IPS-NIHi7 (cell line): ENCODE measurements at regions not wholly inside any gene's neighbourhood (a gene's known extent, or its start where the extent isn't known, plus 50 kb on each side); places are given as distances from the start of the nearest gene placed in this dataset.

ENCODE experiments used
- DNase-seq: peaks from one replicate; pipeline ENCODE4 v3.0.0; 2012; ENCODE audit warnings: mixed read lengths; ENCODE audit errors: extremely low spot score

DNA sequence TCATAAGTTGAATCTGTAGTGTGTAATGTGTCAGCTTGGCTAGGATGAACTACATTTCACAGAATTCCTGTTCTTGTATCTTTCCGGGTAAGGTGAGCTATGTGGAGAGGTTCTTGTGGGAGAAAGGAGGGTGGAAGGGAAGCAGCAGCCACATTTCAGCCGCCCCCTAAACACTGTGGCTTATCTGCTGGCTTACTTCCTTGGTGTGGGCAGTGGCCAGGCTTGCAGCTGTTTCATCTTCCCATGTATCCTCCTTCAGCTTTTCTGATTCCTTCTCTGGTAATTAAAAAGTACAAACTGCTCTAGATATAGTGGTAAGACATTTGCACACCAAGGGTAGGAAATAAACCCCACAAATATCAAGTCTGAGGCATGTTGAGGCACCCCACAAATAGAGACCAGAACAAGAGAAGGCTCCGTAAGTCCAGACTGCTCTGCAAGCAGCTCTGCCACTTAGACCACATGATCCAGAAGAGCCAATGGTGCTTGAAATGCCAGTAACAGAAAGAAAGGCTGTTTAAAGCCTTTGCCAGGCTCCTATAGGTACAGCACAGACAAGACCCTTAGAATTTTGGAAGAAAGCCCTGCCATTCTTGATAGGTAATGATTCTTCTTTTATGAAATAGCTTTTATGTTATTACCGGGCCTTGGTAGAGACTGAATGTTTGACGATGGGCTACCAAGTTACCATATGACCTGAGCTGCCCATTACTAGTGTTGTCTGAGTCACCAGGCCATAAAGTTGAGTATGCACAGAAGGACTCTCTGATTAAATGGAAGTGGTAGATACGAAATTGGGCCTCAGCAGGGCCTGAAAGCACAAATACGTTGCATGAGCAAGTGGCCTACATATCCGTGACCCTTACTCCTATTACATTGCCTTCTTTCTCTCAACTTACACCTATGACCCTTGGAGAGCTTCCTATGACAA is 215.0 kb upstream of the SGK1 start:
- DNase-seq, result no peak

DNA sequence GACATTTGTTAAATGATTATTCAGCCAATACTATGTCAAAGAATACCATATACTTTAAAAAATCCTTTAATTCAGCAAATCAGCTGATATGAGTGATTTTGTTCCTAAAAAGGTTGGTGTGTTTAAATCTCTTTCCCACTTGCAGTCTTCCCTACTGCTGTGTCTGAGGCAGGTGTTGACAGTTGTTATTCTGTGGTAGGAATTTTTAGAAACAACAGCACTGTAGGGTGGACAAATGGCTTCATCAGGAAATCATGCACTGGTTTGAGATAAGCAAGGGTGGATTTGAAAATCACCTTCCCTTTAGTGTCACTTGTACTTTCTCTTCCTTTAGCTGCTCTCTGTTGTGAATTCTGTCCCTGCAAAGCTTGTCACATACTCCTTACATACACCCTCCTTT is 213.7 kb upstream of the SGK1 start:
- DNase-seq, result no peak

DNA sequence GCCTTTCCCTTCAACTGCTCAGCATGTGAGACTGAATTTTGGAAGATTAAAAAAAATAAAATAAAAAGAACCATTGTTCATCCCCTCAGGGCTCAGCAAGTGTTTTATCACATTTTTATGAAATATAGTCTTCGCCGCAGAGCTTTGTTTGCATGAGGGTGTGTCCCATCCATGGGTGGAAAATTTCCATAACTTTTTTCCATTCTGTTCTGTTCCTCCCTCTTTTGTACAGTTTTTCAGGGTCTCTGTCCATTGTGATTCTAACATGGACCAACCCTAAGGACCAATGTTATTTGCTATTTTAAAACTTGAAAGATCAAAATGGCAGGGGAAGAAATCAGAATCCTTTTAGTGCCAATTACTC is 213.3 kb upstream of the SGK1 start:
- DNase-seq, result no peak

DNA sequence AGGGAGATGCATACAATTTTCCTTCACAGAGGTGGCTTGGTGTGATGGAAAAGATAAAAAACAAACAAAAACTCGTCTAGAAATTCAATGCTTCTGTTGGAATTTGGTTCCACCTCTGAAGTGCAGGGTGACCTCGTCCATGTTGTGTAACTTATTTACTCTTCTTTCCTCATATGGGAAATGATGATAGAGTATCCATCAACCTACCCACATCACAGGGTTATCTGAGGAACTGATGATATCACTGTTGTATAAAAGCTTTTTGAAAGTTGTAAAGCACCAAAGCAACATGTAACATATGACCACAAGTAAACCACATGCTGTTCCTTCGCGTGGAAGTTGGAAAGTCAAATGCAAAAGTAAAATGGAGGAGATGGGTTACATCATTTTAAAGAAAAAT is 212.0 kb upstream of the SGK1 start:
- no peak for DNase-seq

DNA sequence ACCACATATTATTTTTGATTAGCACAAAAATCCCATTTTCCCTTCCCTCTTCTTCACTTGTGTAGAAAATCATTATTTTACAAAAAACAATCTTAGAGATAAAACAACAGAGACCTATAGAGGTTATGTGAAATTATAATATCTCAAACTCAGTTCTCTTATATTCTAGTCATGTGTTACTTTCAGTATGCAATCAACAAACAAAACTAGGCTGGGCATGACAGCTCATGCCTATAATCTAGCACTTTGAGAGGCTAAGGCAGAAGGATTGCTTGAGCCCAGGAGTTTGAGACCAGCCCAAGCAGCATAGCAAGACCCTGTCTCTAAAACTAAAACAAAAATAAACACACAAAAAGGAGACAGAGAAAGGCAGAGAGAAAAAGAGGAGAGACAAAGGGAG is 211.4 kb upstream of the SGK1 start:
- DNase-seq, result no peak

DNA sequence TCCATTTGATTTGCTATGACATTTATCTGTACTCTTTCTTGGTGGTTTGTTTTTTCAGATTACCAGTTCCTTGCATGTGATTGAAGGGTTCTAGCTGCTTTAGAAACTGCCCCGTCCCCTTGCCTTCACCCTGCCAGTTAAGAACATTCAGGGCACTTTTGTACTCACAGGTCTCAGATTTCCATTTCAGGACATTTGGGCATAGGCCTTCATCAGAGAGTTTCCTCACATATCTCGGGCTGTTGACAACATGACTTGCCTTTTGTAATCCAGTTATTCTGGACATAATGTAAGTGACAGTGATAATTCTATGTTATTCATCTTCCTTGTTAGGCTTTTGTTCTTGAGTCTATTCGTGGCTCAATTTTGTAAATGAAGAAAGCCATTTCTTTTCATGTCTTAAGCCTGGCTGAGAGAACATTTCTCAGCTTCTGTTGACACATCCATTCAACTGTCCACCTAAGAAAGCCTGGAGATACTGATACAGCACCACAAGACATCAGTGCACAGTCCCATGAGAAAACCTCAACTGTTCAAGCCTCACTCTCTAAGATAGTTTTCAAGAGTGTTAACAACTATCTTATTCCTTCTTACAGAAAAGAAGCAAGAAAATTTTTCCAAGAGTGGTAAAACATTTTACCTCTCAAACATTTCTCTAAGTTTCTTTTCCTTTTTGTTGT is 209.3 kb upstream of the SGK1 start:
- DNase-seq, result no peak

DNA sequence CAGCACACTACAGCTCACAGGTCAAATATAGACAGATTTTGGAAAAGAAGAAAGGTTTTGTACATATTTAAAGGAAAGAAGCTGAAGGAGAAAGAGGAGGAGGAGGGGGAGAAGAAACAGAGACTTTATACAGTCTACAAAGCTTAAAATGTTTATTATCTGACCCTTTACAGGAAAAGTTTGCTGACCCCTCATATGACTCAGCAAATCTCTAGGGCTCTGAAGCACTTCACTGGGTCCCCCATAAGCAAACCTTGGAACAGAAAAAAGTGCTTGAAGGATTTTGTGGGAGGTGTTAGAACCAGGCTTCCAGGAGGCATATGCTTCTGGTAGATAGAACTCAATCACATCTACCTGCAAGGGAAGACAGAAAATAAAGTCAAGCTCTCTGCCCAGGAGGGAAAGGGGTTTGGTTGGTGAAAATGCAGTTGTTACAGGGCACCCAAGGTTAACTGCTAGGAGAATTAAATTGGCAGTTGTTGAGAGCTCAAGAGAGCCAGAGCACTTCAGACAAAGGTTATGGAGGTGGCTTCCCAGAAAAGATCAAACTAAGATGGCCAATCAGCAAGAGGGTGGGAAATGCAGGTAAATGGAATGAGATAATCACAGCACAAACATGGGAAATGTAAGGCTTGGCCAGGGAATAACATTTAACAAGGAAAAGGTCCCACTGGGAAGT is 207.4 kb upstream of the SGK1 start:
- no peak for DNase-seq

DNA sequence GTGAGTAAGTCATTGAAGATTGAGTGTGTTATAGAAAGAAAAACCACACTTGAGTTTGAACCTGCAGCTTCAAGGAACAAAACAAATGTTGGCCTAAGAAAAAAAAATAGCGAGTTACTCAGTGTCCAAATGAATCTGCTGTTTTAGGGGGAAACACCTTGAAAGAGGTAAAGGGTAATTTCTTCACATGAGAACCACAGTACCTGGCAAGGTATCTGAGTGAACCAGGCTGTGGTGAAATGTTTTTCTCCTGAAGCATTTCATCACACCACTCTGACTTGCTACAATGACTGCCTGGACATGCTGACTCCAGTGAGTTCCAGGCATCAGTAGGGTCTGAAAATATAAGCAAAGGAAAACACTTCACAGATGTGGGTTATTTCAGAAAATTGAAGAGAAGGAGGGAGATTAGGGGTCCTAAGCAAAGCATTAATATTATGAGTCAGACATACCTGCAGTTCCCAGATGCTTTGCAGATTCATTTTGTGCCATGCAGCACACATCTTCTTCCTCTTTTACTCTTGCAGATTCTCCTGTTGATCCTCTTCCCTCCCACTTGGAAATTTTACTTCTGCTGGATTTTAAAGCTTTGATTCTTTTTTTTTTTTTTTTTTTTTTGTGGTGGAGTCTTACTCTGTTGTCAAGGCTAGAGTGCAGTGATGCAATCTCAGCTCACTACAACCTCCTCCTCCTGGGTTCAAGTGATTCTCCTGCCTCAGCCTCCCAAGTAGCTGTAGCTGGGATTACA is 206.2 kb upstream of the SGK1 start:
- DNase-seq, result no peak

DNA sequence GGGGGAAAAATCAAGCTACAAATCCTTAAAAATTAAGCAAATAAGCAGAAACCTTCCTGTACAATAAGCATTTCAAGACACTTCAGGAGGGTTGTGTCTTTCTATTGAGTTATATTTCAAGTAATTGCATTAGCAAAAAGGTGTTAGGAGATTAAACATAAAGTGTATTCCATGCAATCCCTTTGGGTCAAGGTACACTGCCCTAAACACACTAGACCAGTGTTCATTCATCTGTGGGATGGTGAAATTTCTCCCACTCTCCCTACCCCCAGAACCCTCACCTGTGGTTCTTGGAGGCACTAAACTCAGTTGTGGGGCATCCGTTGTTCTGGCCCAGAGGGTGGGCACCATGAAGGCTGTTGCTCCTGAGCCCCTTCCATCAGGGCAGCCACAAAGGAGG is 205.1 kb upstream of the SGK1 start:
- no peak for DNase-seq

DNA sequence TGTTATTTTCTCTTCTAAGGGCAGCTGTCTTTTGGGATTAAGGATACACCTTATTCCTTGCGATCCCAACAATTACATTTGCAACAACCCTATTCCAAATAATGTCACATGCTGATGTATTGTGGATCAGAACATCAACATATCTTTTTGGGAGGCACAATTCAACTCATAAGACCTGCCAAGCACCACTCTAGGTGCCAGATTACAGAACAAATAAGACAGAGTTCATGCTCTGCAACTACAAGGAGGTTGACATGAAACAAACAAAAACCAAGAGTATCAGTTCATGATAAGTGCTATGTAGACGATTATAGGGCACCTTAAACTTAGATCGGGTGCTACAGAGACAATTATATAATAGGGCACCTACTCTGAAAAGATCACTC is 203.2 kb upstream of the SGK1 start:
- no peak for DNase-seq

DNA sequence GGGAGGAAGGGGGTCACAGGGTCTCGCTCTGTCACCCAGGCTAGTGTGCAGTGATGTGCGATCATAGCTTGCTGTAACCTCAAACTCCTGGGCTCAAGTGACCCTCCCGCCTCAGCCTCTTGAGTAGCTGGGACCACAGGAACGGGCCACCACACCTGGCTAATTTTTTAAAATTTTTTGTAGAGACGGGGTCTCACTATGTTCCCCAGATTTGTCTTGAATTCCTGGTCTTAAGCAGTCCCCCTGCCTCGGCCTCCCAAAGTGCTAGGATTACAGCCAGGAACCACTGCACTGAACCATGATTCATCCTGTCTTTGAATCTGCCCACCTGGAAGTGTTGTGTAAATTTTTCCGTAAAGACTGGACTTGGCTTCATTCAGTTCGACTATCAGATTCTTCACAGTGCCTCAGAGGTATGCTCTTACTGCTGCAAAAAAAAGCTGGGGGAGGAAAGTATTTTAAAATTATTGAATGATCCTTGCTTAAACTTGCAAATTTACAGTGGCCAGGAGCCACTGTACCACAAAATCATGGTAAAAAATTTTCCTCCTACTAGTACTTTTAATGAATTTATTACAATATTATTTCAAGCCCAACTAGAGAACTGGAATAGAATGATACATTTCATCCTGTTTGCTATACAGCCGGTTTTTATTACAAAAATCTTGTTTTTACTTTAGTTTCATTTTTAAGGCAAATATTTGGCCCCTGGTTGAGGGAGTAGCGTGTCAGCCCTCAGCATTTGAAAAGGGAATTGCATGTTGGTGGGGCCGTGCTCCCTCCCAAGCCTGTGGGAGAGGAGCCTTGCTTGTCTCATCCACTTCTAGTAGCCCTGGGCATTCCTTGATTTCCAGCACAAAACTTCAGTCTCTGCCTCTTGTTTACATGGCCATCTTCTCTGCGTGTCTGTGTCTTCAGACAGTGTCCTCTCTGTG is 202.5 kb upstream of the SGK1 start:
- DNase-seq, result no peak

DNA sequence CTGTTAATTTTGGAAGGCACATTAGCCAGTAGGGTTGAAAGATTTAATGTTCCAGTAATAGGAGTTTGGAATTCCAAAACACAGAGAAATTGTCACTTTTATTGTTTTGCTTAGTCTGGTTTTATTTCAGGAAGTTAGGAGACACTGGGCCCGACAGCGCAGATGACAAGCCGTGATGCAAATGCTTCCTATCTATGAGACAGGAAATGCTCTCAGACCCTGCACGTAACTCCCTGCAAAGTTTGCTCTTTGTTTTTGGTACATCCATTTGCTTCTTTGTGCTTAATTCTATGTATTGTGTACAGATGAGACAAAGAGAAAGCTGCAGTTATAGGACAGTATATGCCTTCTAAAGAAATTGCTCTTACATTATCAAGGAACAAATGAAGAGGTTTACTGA is 201.6 kb upstream of the SGK1 start:
- DNase-seq, result no peak

DNA sequence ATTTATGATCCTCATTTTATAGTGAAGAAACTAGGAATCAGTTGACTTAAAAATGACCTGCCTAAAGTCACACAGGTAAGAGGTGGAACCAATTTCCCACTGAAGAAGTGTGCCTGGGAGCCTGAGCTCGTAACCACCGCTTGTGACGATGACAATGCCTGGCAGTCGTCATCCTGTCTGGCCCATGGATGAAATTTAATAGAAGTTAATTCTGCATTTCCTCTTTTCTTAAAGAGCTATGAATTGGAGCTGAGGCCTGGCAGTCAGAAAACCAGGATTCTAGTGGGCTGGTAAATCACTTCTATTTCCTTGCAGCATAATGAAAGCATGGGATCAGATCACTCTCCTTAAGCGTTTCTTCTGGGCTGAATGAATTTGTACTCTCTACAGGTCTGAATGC is 200.0 kb upstream of the SGK1 start:
- no peak for DNase-seq

DNA sequence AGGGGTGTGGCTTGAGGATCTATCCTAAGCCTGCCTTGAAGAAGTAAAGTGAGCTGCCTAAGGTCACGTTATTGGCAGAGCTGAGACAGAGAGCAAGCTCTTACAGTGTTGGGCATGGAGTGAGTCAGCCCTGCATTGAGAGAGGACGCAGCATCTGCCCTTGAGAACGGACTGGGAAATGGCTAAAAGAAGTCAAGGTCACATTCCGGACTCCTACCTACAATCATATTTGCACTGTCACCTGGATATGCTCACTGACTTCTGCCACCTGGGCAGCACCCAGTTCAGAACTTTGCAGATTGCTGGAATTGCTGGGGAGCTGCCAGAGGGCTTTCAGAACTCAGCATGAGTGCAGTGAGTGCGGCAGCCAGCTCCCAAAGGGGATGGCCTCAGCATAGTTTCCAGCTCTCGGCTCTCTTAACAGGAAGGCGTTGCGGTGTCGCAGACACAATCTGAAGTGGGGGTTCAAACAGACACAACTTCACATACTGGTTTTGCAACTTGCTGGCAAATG is 199.3 kb upstream of the SGK1 start:
- peak; percentile 51 for DNase-seq

DNA sequence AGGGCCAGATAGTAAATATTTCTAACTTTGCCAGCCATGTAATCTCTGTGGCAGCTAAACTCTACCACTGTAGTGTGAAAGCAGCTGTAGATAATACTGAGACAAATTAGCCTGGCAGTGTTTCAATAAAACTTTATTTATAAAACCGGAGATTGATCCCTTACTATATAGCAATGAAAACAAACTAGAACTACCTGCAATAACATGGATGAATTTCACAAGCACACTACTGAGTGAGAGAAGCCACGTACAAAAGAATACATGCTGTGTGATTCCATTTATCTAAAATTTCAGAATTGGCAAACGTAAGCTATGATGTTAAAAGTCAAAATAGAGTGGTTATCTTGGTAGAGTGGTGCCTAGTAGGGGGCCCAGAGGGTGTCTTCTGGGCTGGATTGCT is 198.7 kb upstream of the SGK1 start:
- no peak for DNase-seq

DNA sequence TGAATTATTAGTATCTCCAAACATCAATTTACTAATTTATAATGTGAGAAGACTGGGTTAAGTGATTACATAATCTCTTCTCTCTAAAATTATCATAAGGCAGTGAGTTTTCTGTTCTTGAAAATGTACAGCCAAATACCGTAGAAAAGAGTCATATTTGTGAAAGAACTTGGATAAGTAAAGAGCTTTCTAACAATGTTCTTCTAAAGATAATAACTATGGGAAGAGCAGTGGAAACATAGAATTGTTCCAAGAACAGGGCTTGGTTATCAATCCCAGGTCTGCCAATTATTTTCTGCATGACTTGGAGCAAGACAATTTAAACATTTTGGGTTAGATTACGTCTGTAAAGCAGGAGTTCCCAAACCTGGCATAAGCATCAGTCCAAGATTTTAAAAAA is 198.1 kb upstream of the SGK1 start:
- no peak for DNase-seq

DNA sequence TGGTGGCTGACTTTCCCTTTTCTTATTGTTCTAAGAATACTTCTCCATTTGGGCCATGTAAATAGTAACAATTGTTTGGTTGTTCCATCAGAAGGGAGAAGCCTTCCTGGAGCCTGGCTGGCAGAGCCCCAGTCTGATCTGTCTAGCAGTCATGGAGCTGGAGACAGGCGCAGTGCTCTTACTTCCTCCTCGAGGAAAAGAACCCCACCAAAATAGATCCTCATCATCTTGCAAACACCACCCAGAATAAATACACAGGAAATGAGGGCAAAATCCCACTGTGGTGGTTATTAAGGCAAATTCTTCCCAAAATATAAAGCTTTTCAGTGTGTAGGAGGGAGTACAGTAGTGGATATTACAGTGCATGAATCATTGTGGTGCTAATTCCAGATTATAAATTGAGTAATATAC is 195.1 kb upstream of the SGK1 start:
- DNase-seq, result no peak

DNA sequence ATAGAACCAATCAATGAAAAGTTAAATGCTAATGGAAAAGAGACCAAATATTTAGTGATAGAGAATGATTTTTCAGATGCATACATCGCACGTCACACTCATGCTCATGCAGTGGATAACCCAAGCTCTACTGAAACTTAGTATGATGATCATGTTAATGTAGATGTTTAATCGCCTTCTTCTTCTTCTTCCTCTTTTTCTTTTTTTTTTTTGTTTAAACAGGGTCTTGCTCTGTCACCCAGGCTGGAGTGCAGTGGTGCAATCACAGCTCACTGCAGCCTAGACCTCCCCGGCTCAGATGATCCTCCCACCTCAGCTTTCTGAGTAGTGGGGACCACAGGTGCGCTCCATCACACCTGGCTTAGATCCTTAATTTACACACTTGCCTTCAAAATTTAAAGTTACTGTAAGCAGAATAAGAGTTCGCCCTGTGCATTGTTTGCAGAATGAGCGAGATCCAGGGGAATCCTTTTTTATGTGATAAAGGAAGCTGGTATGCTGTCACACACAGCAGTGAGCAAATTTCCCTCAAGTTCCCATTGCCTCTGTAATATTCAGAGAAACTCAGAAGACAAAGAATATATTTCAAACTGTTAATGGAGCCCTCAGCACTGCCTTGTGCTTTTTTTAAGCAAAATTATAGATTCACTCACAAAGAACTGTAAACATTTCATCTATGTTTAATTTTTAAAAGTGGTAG is 194.2 kb upstream of the SGK1 start:
- DNase-seq, result no peak

DNA sequence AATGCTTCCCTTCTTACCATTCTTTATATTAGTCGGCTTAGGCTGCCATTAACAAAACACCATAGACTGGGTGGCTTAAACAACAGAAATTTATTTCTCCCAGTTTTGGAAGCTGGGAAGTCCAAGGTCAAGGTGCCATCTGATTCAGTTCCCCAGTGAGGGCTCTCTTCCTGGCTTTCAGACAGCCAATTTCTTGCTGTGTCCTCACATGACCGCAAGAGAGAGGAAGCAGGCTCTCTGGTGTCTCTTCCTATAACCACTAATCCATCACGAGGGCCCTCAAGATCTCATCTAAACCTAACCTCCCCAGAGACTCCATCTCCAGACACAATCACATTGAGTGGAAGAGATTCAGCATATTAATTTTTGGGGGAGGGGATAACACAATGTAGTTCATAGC is 193.0 kb upstream of the SGK1 start:
- no peak for DNase-seq

DNA sequence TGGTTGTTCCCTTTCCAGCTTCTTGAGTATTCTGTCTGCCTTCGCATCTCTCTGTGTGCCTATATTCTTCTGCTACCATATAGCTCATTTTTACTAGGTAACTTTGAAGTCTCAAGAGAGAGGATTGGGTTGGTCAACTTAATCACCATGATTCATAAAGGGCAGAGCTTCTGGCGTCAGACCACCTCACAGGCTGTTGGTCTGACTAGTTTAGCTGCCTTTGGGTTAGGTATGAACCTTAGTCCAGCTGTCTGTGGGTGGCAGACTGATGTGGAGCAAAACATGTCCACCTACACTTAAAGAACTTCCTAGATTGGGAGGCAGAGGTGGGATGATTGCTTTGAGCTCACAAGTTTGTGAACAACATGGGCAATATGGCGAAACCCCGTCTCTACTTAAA is 192.2 kb upstream of the SGK1 start:
- DNase-seq, result no peak
